Fibroblast of skin of abdomen (primary cell): ENCODE measurements at regions not wholly inside any gene's neighbourhood (a gene's known extent, or its start where the extent isn't known, plus 50 kb on each side); places are given as distances from the start of the nearest gene placed in this dataset.
"Not testable (repeated sequence)": the region's sequence is repeated elsewhere in the genome, so short reads cannot be mapped to it uniquely, and the experiment has no call there.

ENCODE experiments used
- DNase-seq: peaks from one replicate; pipeline ENCODE4 v3.0.0-alpha.2; 2013

DNA sequence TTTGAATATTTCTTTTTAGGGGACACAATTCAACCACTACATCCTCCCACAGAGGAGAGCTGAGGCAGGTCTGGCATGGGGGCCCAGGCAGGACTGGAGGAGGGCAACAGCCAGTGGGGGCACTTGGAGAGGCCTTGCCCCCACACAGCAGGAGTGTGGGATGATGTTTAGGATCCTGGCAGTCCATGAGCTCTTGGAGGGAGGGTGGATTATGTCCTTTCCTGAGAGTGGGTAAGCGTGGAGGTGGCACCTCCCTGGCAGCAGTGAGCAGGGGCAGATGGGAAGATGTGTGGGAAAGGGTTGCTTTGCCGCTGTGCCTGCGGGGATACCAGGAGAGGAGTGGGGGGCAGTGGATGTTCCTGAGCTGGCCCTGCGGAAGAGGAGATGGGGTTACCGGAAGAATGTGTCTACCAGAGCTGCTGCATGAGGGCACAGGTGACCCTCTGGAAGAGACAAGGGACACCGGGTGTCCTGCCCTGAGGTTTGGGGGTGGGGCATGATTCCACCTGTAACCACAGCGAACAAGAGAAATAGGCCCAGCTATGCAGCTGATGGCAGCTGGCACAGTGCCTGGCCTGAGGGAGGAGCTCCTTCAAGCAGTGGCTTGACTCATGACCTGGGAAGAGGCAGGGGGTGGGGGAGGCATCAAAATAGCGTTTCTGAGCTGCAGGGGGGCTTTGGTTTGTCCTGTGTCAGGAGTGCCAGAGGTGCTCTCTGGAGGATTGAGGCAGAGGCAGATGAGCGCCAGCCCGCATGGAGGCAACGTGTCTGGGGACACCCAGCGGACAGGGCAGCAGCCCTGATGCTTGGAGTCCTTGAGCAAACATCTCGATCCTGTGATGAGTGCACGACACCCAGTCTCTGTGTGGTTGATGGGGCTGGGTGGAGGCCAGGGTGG is 123.9 kb upstream of the TMPRSS2 start:
- peak; percentile 60 for DNase-seq

DNA sequence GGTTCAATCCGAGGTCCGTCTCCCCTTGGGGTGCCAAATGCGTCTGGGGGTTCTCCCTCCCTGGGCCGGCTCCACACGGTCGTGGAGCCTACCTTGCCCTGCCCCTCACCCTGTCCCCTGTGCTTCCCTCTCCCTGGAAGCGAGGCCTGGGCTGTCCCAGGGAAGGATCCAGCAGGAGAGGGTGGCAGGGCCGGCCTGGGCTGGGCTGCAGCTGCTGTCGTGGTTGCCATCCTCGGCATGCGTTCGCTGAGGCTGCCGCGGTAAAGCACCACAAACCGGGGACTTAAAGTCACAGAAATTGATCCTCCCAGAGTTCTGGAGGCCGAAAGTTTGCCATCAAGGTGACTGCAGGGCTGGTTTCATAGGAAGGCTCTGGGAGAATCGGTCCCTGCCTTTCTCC is 123.0 kb upstream of the TMPRSS2 start:
- DNase-seq, result no peak

DNA sequence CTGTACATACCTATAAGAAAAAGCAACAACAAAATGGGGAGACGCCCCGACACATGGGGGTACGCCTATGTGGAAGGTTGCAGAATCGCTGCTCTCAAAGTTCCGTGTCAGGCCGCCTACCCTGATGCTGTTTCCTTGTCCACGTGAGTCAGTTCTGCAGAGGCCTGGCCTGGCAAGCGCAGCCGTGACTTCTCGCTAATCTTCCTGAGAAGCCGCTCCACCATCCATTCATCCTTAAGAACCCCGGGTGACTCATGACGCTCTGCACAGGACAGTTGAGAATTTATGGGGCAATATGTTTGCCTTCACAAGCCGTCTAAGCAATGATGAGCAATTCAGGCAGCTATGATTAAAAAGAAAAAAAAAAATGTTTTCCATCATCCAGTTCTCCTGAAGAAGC is 122.3 kb upstream of the TMPRSS2 start:
- DNase-seq, result peak; percentile 100

DNA sequence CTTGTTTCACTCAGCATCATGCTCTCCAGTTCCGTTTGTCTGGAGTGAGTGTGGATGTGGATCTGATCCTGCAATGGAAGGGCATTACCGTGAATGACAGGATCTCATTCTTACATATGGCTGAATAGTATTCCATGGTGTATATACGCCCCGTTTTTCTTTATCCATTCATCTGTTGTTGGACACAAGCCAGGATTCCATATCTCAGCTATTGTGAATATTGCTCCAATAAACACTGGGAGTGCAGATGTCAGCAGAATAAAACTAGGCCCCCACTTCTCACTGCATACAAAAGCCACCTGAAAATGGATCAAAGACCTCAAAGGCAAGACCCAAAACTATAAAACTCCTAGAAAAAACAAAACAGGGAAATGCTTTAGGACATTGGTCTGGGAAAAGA is 120.3 kb upstream of the TMPRSS2 start:
- no peak for DNase-seq

DNA sequence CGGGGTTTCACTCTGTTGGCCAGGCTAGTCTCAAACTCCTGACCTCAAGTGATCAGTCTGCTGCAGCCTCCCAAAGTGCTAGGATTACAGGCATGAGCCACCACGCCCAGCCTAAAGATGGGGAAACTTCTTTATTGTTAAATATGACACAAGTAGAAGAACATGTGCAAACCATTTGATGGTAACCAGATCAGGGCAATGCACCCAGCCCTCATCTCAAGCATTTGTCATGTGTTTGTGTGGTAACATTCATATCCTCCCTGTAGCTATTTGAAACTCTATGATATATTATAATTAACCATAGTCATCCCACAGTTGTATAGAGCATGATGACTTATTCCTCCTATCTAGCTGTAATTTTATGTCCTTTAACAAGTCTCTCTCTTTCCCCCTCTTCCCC is 119.5 kb upstream of the TMPRSS2 start:
- peak; percentile 91 for DNase-seq

DNA sequence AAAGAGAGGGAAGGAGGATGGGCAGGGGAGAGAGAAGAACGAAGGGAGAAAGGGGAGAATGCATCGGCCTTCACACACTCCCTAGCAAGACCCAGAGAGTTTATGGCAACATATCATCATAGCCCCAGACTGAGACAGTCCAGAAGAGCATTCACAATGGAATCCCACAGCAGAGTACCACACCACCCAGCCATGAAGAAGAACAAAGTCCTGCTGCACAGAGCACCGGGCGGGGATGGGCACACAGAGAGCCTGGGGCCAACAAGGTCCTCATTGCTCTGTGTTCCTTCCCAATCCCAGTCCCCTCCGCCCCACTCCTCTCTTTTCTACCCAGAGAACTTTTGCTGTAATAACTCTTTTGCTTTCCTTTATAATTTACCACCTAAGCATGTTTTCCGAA is 118.1 kb upstream of the TMPRSS2 start:
- no peak for DNase-seq

DNA sequence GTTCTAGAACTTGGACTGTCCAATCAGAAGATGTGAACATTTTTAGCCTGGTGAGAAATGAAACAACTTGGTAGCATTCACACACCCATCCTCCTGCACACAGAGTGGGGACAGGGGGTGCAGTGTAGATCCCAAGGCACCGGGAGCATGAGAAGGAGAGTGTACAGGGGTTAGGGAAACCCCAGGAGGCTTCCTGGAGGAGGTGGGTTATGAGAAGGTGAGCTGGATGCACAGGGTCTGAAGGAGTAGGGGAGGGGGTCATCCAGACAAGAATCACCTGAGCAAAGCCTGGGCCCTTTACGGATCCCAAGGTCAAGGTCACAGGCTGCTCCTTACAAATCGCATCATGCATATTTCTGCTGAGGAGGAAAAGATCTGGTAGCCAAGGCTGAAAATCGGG is 117.5 kb upstream of the TMPRSS2 start:
- DNase-seq, result no peak

DNA sequence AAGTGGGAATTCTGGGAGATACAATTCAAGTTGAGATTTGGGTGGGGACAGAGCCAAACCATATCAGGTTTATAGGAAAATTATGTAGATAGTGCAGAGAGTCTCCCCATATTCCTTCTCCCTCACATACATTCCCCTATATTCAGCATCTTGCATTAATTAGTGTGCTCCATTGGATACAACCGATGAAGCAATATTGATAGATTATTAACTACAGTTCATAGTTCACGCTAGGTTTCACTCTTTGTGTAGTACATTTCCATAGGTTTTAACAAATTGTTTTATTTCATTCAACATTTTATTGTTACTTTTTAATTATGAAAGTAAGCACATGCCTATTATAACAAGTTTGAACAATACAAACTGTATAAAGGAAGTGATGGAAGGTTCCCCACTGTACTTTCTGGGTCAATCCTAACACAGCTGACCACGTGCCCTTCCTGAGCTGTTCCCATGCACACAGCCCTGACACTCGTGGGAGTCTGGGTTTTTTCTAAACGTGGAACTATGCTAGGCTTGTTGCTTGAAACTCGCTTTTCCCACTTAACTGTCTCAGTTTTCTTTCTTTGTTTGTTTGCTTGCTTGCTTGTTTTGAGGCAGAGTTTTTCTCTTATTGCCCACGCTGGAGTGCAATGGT is 116.8 kb upstream of the TMPRSS2 start:
- no peak for DNase-seq

DNA sequence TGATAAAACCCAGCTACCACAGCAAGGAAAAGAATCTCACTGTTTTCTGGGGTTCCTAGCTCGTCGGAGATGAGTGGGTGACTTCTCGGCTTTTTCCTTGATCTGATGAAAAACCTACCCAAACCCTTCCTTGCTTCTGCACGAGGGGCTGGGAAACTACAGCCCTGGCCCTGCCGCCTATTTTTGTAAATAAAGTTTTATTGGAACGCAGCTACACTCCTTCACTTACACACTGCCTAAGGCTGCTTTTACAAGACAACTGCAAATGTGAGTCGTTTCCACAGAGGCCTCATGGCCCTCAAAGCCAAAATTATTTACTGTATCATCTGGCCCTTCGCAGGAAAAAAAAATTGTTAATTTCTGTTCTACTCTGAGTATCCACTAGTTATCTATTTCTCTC is 116.0 kb upstream of the TMPRSS2 start:
- no peak for DNase-seq

DNA sequence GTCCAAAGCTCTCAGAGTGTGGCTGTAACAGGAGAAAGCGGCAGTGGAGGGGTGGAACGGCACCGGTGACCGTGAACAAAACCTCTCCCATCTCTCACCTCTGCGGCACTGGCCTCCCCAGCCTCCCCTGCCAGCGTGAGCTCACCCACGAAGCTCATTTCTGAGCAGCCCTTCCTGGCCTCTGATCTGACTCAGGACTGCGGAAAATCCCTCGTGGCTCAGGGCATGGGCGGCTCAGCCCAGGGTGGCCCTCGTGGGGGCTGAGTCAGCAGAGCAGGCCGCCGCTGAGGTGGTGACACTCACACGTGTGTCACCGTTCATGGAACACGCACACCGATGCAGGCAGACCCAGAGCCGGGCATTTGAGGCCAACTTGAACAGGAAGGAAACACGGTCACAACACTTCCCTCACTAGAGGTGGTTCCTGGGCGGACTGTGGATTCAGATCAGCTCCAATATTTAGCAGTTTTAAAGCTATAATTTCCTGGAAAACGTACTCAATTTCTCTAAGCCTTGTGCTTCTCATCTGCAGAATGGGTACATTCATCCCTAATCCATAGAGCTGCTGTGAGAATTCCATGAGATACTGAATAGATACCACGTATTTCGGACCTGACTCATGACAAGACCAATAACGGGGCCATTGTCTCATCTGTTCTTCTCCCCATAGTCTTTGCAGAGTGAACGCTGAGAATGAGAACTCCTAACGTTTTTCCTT is 115.0 kb upstream of the TMPRSS2 start:
- peak; percentile 28 for DNase-seq

DNA sequence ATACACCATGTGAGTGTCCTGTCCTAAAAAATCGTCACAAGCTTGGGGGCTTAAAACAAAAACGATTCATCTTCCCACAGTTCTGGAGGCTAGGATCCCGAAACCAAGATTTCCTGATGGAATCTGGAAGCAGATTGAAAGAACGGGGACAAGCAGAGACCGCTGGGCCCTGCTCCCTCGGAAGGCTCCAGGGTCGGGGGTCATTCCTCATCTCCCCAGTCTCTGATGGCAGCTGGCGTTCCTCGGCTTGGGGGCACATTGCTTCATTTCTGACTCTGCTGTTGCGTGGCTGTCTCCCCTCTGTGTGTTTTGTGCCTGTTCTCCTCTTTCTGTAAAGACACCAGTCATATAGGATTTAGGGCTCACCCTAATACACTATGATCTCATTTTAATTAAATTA is 114.2 kb upstream of the TMPRSS2 start:
- no peak for DNase-seq

DNA sequence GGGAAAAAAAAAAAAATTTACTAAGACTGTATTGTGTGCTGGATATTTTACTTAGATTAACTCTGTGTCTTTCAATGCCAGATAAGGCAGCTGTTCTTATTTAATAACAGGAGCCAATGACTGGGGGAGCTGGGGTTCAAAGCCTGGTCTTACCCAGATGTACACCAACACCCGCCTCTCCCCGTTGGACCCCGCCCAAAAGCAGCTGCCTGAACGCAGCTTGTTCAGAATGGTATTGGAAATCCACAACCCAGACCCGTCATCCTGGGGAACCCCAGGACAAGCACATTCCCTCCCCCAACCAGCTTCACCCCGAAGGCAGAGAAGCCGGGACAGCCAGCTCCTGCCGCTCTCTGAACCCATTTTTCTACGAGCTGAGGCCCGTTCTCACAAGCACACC is 113.6 kb upstream of the TMPRSS2 start:
- DNase-seq, result peak; percentile 62

DNA sequence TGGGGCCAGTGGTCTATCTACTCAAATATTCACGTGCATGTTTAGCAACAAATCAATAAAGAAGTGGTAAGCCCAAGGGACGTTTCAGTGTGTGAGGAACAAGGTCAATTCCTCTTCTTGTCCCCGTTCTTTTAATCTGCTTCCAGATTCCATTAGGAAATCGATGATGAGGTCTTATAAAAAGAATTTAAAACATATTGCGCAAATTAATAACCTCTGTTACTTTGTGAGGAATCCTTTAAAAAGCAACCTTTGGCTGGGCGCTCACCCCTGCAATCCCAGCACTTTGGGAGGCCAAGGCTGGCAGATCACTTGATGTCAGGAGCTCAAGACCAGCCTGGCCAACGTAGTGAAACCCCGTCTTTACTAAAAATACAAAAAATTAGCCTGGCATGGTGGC is 113.0 kb upstream of the TMPRSS2 start:
- peak; percentile 61 for DNase-seq

DNA sequence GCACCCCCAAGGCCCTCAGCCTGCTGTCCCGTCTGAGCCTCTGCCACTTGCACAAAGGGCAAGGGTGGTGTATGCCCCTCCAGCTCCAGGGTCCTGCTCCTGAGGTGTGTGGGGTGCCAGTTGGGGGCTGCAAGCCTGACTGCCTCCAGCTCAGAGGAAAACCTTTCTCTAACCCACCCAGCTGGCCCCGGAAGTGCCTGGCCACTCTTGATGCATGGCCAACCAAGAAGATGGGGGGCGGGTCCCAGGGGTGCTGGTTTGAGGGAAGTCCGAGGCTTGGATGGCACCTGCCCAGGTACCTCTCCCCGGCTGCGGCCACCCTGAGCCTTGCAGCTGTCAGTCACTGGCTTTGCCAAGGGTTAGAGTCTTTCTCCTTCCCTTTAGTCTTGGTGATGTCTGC is 112.6 kb upstream of the TMPRSS2 start:
- DNase-seq, result no peak

DNA sequence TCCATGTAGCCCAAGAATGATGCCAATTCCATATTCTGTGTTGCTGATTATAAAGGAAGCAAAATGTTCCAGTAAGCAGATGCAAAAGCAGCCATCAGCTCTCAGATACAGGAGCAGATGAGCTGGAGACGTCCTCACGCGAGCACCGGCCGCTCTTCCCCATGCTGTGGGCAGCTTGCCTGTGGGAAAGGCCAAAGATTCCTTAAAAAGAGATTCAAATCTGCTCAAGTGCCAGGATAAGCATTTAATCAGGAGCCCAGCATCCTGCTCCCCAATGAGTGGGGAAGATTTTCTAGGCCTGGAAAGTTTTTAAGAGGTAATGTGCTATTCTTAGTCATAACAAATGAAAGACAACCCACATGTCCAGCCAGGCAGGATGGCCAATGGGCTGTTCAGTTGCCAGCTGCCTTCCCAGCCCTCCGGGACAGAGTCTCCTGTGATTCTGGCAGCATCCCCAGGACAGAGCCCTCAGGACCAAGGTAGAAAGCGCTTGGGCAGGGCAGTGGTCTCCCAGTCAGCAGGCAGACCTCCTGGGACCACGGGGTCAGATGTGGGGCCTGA is 108.2 kb upstream of the TMPRSS2 start:
- DNase-seq, result peak; percentile 89

DNA sequence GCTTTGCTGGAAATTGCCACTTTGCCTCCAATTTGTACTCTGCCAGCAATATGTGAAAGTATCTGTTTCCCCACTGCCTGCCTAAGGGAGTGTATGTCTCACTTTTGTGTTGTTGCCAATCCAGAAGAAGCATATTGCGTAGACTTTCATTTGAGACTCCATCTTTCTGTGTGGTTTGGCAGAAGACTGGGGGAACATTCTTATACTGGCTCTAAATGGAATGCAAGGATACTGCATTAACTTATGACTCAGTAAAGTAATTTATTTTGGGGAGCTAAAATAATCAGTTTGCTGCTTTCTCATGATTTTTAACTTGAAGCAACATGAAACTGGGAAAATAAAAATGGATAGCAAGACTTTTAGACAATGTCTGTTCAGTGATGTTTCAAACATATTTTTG is 107.7 kb upstream of the TMPRSS2 start:
- peak; percentile 99 for DNase-seq

DNA sequence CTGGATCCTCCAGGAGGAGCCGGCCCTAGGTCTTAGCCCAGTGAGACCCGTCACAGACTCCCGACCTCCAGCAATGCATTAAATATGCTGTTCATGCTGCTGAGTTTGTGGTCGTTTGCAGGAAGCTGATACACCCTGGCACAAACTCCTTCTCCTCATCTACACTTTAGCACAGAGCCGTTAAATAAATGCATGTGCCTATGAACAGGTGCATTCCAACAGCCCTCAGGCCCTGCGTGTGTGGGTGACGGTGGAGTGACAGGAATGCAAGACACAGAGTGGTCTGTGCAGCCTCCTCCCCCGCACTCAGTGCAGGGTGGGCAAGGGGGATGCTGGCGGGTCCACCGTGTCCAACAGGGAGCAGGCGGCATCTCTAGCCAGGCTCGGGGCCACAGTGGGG is 106.6 kb upstream of the TMPRSS2 start:
- no peak for DNase-seq

DNA sequence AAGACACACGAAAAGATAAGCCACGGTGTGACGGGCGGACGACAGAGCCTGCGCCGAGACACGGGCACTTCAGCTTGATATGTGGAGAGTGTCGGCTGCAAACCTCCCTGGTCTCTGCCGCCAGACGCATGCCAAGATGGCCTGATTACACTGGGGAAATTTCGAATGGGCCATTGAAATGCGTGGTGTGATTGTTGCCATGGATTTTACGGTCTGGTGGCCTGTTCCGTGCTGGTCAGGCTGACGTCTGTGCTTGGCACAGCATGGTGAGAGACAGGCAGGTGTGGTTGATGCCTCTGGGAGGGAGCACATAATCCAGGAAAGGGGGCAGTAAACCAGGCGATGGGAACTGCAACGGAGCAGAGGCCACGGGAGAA is 105.6 kb upstream of the TMPRSS2 start:
- DNase-seq, result no peak

DNA sequence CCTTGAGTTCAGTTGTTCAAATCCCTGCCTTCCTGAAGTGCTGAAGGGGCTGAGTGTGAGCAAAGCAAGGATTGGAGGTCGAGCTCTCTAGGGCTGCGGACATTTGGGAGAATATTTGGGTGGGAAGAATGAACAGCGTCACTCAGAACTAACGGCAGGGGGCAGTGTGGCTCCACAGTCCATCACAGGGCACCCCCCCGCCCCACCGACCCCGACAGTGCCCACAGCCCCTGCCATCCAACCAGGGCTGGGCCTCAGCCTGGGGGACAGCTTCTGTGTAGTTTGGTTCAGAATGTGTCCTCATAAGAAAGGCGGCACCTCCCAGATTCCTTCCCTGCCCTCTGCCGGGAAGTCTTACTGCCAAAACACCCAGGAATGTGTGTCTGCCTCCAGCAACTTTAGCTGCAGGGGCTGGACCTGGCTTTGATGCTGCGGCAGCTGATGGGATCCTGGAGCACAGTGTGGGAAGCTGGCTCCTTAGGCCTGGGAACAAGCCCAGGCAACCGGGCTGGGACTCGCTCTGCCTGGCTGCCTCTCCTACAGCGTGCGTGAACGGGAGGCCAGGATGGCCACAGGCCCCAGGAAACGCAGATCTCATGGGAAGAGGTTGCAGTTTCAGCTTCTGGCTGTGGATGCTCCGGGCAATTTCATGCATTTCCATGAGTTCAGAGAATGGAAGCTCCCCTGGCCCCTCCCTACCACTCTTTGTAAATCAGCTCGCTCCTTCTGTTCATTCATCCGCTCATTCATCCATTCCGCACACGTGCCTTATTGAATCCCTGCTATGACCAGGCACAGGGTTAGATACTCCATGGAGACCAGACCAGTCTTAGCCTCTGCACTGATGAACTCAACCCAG is 104.9 kb upstream of the TMPRSS2 start:
- DNase-seq, result peak; percentile 92

DNA sequence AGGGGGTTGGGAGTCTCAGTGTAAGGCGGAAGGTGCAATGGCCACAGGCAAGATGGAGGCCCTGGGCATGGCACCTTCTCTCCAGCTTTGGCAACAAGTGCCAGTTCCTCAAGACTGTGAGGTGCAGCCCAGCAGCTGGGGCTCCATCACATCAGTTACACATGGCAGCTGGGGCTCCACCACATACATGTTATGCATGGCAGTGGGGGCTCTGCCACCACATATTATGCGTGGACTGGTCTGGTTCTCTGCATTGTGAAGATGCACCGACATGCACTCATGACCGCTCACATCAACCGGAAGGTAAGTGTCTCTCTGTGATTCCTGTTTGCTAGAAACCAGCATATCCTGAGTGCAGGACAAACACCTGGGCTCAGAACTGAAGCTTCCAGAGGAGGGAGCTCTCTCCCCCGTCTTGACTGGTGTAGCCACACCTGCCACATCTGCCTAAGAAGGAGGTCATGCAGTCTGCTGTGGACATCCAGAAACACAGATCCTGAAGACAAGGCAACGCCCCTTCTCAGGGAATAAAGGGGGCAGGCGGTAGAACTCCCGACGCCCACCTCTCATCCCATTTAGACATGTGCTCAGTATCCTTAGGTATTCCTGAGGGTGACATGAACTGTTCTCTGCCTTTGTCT is 104.1 kb upstream of the TMPRSS2 start:
- no peak for DNase-seq

DNA sequence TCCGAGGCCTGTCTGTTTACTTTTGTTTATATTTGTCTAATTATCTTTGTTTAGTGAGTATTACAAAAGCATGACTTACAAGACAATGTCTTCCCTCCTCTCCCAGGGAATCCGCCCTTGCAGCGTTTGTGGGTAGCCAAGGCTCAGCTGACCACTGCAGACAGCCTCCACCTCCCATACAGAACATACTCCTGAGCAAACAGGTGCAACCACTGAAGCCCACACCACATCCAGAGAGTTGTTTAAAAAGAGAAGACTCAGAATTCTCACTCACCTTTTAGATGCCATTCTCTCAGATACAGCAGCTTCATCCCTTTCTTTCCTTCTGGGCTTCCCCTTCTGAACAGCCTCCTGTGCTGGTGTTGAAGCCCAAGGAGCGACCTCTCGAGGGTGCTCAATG is 103.5 kb upstream of the TMPRSS2 start:
- DNase-seq, result no peak

DNA sequence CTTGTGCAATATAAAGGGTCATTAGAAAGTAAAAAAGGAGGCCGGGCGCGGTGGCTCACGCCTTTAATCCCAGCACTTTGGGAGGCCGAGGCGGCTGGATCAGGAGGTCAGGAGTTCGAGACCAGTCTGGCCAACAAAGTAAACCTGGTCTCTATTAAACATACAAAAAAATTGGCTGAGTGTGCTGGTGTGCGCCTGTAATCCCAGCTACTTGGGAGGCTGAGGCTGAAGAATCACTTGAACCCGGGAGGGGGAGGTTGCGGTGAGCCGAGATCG is 102.8 kb upstream of the TMPRSS2 start:
- not testable (repeated sequence) for DNase-seq
